ENCODE measurements at regions not wholly inside any gene's neighbourhood (a gene's known extent, or its start where the extent isn't known, plus 50 kb on each side); places are given as distances from the start of the nearest gene placed in this dataset.

DNA sequence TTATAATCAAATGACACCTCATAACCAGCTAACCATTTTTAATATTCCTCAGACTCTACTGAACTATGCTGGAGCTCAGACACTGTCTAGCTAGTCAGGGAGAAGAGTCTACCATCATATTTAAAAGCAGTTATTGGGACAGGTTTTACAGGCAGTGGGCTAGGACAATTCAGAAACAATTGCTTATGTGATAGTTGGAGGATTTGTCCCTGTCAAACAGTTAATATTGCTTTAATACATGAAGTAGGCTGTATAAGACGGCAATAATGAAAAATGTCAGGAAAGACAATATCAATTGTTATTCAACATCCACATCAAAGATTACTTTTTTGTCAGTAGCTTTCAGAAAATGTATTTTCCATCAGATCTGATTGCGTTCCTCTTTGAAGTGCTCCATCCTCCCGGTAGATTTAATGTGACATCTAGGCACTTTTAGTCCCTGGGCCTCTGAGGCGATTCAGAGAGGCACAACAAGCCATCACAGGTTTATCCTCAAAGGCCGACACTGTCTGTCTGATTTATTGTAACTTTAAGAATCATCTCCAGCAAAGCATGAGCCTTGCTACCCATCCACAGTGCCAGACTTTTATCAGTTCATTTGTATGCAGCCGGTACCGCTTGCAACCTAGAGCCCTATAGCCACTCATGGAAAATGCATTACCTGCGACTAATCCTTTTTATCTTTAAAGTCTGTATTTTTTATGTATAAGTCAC is 152.2 kb downstream of the PSAT1 start:
- Histone ChIP-seq H3K27ac (no peak overlapping the region), H3K9me3 (no peaks in the 10 kb centered on the region), H3K4me3 (no peak overlapping the region), H3K27me3 (no peaks in the 10 kb centered on the region), H3K4me1 (no peaks in the 10 kb centered on the region), H3K36me3 (no peaks in the 10 kb centered on the region)
- WGBS, 2 donors = 88 to 89% methylated on average over 8 of the region's 8 CpGs
- DNase-seq (no peak), ATAC-seq (no peak), FAIRE-seq (no peak)
- intact Hi-C loops (cut with DNase I) = no loop called here
- TF ChIP-seq, protein P1, sequence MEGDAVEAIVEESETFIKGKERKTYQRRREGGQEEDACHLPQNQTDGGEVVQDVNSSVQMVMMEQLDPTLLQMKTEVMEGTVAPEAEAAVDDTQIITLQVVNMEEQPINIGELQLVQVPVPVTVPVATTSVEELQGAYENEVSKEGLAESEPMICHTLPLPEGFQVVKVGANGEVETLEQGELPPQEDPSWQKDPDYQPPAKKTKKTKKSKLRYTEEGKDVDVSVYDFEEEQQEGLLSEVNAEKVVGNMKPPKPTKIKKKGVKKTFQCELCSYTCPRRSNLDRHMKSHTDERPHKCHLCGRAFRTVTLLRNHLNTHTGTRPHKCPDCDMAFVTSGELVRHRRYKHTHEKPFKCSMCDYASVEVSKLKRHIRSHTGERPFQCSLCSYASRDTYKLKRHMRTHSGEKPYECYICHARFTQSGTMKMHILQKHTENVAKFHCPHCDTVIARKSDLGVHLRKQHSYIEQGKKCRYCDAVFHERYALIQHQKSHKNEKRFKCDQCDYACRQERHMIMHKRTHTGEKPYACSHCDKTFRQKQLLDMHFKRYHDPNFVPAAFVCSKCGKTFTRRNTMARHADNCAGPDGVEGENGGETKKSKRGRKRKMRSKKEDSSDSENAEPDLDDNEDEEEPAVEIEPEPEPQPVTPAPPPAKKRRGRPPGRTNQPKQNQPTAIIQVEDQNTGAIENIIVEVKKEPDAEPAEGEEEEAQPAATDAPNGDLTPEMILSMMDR (IDR thresholded peaks at IDR 0.05) = no peak

DNA sequence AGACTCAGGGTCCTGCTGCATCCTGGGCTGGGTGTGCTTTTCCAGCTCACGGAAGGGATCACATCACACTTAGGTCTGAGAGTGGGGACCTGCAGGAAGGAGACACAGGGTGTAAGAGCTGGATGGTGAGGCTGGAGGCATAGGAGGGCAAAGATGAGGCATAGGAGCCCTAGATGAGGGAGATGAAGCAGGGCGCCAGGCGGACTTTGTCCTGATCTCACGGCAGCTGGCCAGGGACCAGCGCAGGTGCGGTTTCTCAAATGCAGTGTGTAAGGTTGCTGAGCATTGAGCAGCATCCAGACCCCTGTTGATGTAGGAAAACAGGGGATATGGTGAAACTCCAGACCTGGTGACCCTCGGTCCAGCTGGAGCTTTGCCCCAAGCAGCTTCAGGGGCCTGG is 156.5 kb downstream of the PSAT1 start:
- DNase-seq = peak in 1 of 6 donors; percentile 41
- no peaks in the 10 kb centered on the region for H3K4me1 ChIP-seq
- H3K36me3 ChIP-seq = no peaks in the 10 kb centered on the region
- WGBS, 2 donors = 51 to 62% methylated on average over 7 of the region's 7 CpGs
- FAIRE-seq = no peak
- intact Hi-C loops (cut with DNase I) = no loop called here
- no peaks in the 10 kb centered on the region for H3K9me3 ChIP-seq
- TF ChIP-seq, protein P1 (IDR thresholded peaks at IDR 0.05) = no peak
- H3K4me3 ChIP-seq = no peak overlapping the region
- no peaks in the 10 kb centered on the region for H3K27me3 ChIP-seq
- ATAC-seq = no peak
- H3K27ac ChIP-seq = no peak overlapping the region

DNA sequence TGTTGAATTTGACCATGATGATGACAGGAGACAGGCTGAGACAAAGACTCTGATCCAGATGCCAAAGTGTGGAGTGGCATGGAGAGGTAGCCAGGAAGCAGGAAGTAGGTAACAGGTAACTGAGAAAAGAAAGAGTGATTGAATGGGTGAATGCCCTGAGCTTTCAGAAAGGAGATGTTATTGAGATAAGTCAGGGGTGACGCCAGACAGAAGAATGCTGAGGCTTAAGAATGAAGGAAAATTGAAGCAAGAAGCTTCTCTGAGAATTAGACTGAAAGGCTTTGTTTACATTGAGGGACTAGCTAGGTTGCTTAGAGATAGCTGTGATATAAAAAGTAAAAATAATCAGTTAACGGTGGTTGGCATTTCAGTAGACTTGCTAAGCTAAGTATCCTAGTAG is 165.7 kb downstream of the PSAT1 start:
- 80 to 81% methylated on average over 2 of the region's 2 CpGs for WGBS, 2 donors

DNA sequence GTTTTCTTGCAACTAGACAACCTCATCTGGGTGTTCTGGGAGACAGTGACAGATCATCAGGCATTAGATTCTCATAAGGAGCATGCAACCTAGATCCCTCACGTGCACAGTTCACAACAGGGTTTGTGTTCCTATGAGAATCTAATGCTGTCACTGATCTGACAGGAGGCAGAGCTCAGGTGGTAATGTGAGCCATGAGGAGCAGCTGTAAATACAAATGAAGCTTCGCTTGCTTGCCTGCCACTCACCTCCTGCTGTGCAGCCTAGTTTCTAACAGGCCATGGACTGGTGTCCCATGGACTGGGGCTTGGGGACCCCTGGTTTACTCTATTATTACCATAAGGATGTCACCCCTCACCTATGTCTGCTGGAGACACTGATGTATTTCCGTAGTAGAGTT is 166.8 kb downstream of the PSAT1 start:
- no peaks in the 10 kb centered on the region for H3K4me1 ChIP-seq
- TF ChIP-seq, protein P1 (IDR thresholded peaks at IDR 0.05) = no peak
- 71 to 73% methylated on average over 3 of the region's 3 CpGs for WGBS, 2 donors
- H3K27ac ChIP-seq = no peak overlapping the region
- ATAC-seq (no peak), DNase-seq (no peak), FAIRE-seq (no peak)
- no peaks in the 10 kb centered on the region for H3K9me3 ChIP-seq
- no peak overlapping the region for H3K4me3 ChIP-seq
- H3K36me3 ChIP-seq = no peaks in the 10 kb centered on the region
- H3K27me3 ChIP-seq = no peaks in the 10 kb centered on the region
- intact Hi-C loops (cut with DNase I) = no loop called here

More for the DNA sequence above, 165.7 kb downstream of the PSAT1 start:
- no peak overlapping the region for H3K27ac ChIP-seq
- ATAC-seq (no peak), DNase-seq (no peak), FAIRE-seq (no peak)
- H3K4me1 ChIP-seq = no peaks in the 10 kb centered on the region
- TF ChIP-seq, protein P1 (IDR thresholded peaks at IDR 0.05) = no peak
- intact Hi-C loops (cut with DNase I) = no loop called here
- H3K36me3 ChIP-seq = no peaks in the 10 kb centered on the region
- H3K27me3 ChIP-seq = no peaks in the 10 kb centered on the region
- no peak overlapping the region for H3K4me3 ChIP-seq
- no peaks in the 10 kb centered on the region for H3K9me3 ChIP-seq

DNA sequence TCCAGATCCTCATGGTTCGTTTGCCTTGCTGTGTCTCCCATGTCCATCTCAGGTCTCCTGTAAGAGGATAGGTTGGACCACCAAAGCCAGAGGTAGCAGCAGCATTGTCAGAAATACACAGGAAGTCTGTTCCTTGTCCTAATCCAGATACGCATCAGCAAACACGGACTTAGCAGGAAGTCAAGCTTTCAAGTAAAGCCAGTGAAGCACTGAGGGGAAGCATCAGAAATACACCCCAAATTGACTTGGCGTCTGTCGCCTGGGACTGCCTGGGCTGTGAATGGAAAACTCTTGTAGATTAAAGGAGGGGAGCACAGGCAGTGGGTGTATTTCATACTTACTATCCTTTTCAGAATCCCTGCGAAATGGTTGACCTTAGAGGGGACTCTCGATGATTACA is 171.3 kb downstream of the PSAT1 start:
- no peak for DNase-seq
- TF ChIP-seq, protein P1 (IDR thresholded peaks at IDR 0.05) = no peak
- WGBS, 2 donors = 74 to 78% methylated on average over 7 of the region's 7 CpGs
- H3K4me1 ChIP-seq = no peaks in the 10 kb centered on the region
- H3K27me3 ChIP-seq = no peaks in the 10 kb centered on the region
- no peak for FAIRE-seq
- H3K27ac ChIP-seq = no peak overlapping the region
- intact Hi-C loops (cut with DNase I) = no loop called here
- no peaks in the 10 kb centered on the region for H3K36me3 ChIP-seq
- no peaks in the 10 kb centered on the region for H3K9me3 ChIP-seq
- ATAC-seq = no peak
- no peak overlapping the region for H3K4me3 ChIP-seq

Data from pancreas (tissue), 10 donors.